Adrenal gland (tissue), 9 donors: ENCODE measurements at regions not wholly inside any gene's neighbourhood (a gene's known extent, or its start where the extent isn't known, plus 50 kb on each side); places are given as distances from the start of the nearest gene placed in this dataset.

ENCODE experiments used
- DNase-seq, 7 donors: peaks; one replicate each; pipeline ENCODE4 v3.0.0-alpha.2; 2019 to 2020
- H3K27ac ChIP-seq, 5 donors: fragments of 200-600 bp; sonication (generic) in 4 of 5; 1 replicate in 3 of 5; 2 replicates in 2 of 5; pipeline versions ENCODE4 v1.5.1 to v1.8.0; 2016 to 2020; ENCODE audit warnings: mild to moderate bottlenecking in 1 of 5
- H3K27me3 ChIP-seq: fragments of 200-600 bp; 2 replicates; pipeline ENCODE4 v1.8.0; 2021
- H3K36me3 ChIP-seq, 2 donors: fragments of 200-600 bp; replicated peaks in 1 of 2; 1 replicate in 1 of 2; 2 replicates in 1 of 2; pipeline versions ENCODE4 v1.5.1 to v1.8.0; 2018 to 2022
- H3K4me1 ChIP-seq, 2 donors: fragments of 200-600 bp; replicated peaks in 1 of 2; 1 replicate in 1 of 2; 2 replicates in 1 of 2; pipeline versions ENCODE4 v1.5.1 to v1.8.0; 2018 to 2021
- H3K4me3 ChIP-seq, 4 donors: fragments of 200-600 bp; sonication (generic) in 3 of 4; one replicate each; pipeline ENCODE4 v1.5.1; 2016 to 2018
- H3K9me3 ChIP-seq, 3 donors: fragments of 200-600 bp; sonication (generic) in 1 of 3; replicated peaks in 1 of 3; 1 replicate in 2 of 3; 2 replicates in 1 of 3; pipeline versions ENCODE4 v1.5.1 to v1.8.0; 2016 to 2021
- POLR2A ChIP-seq, 2 donors: fragments of 450-650 bp; IDR thresholded peaks; one replicate each; pipeline ENCODE4 v1.6.1; 2017; ENCODE audit warnings: antibody characterized with exemption in 2 of 2, mild to moderate bottlenecking in 2 of 2, moderate library complexity in 1 of 2
- WGBS, 4 donors: extraction: QIAGEN DNeasy Blood & Tissue Kit in 2 of 4; methylation state at CpG; one replicate each; pipeline versions ENCODE4 v1.1.5 to v1.1.7; 2013 to 2017; 5-methylcytosine and 5-hydroxymethylcytosine counted together
- intact Hi-C, 2 donors: fragments of 100-400 bp; cut with DNase I; formaldehyde crosslinking; loops; one replicate each; pipeline versions ENCODE4 v1.14.1 to v1.15.0; 2022 to 2023
- TF ChIP-seq, protein P1 (sequence below), 6 experiments: fragments of 450-650 bp in 4 of 6; fragments of 200-600 bp in 2 of 6; sonication (generic) in 1 of 6; IDR thresholded peaks; 1 replicate in 5 of 6; 2 replicates in 1 of 6; pipeline versions ENCODE4 v1.5.1 to v1.8.0; 2016 to 2021; ENCODE audit warnings: antibody characterized with exemption in 6 of 6, mild to moderate bottlenecking in 2 of 6, moderate library complexity in 1 of 6
- donor health status: healthy with polysubstance abuse.
- donor health status: Bipolar disorder and iron deficiency.
- donor health status: DM: yes; HTN: yes; CAD: no.
- donor health status: DM: no; HTN: no; CAD: no.
- donor health status: DM: no; HTN: no; CAD: no.

GRCh38 chr18:39788383-39788782, 2166.7 kb upstream of the PIK3C3 start:
- 81 to 95% (median 91%) methylated on average over 1 of the region's 1 CpG for WGBS, 4 donors
- intact Hi-C loops: no loop called here
- Histone ChIP-seq H3K36me3 (no peaks in the 10 kb centered on the region), H3K27me3 (no peaks in the 10 kb centered on the region), H3K9me3 (no peaks in the 10 kb centered on the region), H3K4me3 (no peak overlapping the region), H3K27ac (no peak overlapping the region), H3K4me1 (no peaks in the 10 kb centered on the region)
- TF ChIP-seq, protein P1, sequence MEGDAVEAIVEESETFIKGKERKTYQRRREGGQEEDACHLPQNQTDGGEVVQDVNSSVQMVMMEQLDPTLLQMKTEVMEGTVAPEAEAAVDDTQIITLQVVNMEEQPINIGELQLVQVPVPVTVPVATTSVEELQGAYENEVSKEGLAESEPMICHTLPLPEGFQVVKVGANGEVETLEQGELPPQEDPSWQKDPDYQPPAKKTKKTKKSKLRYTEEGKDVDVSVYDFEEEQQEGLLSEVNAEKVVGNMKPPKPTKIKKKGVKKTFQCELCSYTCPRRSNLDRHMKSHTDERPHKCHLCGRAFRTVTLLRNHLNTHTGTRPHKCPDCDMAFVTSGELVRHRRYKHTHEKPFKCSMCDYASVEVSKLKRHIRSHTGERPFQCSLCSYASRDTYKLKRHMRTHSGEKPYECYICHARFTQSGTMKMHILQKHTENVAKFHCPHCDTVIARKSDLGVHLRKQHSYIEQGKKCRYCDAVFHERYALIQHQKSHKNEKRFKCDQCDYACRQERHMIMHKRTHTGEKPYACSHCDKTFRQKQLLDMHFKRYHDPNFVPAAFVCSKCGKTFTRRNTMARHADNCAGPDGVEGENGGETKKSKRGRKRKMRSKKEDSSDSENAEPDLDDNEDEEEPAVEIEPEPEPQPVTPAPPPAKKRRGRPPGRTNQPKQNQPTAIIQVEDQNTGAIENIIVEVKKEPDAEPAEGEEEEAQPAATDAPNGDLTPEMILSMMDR (IDR thresholded peaks at IDR 0.05): no peak
- no peak for TF ChIP-seq POLR2A (IDR thresholded peaks at IDR 0.05)
- DNase-seq: no peak

DNA sequence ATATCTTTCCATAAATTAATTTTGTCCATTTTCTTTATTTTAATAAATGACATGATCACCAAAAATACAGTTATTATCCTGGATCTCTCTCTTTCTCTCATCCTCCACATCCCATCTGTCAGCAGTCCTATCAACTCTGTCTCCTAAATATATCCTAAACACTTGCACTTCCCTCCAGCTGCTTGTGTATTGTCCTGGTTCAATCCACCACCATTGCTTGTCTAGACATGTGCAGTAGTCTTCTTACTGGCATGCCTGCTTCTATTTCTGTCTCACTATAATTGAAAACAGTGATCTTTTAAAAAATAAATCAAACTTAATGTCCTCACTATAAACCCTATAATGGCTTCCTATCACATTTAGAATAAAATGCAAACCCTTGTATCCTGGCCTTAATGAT, 2168.6 kb upstream of the PIK3C3 start:
- no peaks in the 10 kb centered on the region for H3K36me3 ChIP-seq
- H3K27me3 ChIP-seq: no peaks in the 10 kb centered on the region
- no peak overlapping the region for H3K4me3 ChIP-seq
- H3K9me3 ChIP-seq: no peaks in the 10 kb centered on the region
- H3K27ac ChIP-seq: no peak overlapping the region
- no peaks in the 10 kb centered on the region for H3K4me1 ChIP-seq
- no peak for DNase-seq
- intact Hi-C loops: no loop called here
- TF ChIP-seq, protein P1 (IDR thresholded peaks at IDR 0.05): no peak
- no peak for TF ChIP-seq POLR2A (IDR thresholded peaks at IDR 0.05)

- H3K36me3 ChIP-seq: no peaks in the 10 kb centered on the region
- no peak for DNase-seq
- no peaks in the 10 kb centered on the region for H3K9me3 ChIP-seq
- H3K4me3 ChIP-seq: no peak overlapping the region
- TF ChIP-seq, protein P1 (IDR thresholded peaks at IDR 0.05): no peak
- TF ChIP-seq POLR2A (IDR thresholded peaks at IDR 0.05): no peak
- H3K4me1 ChIP-seq: no peaks in the 10 kb centered on the region
- H3K27me3 ChIP-seq: no peaks in the 10 kb centered on the region
- H3K27ac ChIP-seq: no peak overlapping the region
- WGBS, 4 donors: 91 to 92% (median 91%) methylated on average over 5 of the region's 5 CpGs
- intact Hi-C loops: no loop called here
These were observed 2170.5 kb upstream of the PIK3C3 start for GRCh38 chr18:39784541-39784940.

GRCh38 chr18:39781565-39781964, 2173.5 kb upstream of the PIK3C3 start:
- no peak overlapping the region for H3K27ac ChIP-seq
- intact Hi-C loops: no loop called here
- no peaks in the 10 kb centered on the region for H3K27me3 ChIP-seq
- WGBS, 4 donors: 79 to 90% (median 85%) methylated on average over 6 of the region's 6 CpGs
- H3K36me3 ChIP-seq: no peaks in the 10 kb centered on the region
- H3K9me3 ChIP-seq: no peaks in the 10 kb centered on the region
- DNase-seq: no peak
- TF ChIP-seq, protein P1 (IDR thresholded peaks at IDR 0.05): no peak
- no peak for TF ChIP-seq POLR2A (IDR thresholded peaks at IDR 0.05)
- no peaks in the 10 kb centered on the region for H3K4me1 ChIP-seq
- no peak overlapping the region for H3K4me3 ChIP-seq
